ENCODE measurements at regions not wholly inside any gene's neighbourhood (a gene's known extent, or its start where the extent isn't known, plus 50 kb on each side); places are given as distances from the start of the nearest gene placed in this dataset.

DNA sequence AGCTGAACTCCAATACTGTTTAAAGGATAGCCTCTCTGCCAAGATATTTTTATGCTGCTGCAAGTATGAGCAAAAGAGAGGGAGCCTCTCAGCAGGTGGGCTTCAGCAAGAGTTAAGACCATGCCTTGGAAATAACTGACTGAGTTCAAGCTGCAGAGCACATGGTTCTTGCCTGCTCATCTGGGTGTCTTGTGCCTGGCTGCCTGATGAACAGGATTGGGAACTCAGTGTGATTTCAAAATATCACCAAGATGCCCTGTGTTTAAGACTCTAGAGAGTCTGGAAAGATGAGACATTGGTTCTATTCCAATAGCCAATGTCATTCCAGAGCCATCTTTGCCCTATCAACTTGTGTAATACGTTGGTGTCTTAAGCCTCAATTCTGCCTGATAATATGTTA is 147.5 kb upstream of the VEPH1 start:
- Histone ChIP-seq H3K36me3 (no peaks in the 10 kb centered on the region), H3K4me3 (no peak overlapping the region), H3K27me3 (no peaks in the 10 kb centered on the region), H3K9me3 (no peaks in the 10 kb centered on the region), H3K4me1 (no peaks in the 10 kb centered on the region), H3K27ac (no peak overlapping the region)
- DNase-seq (ENCODE audit: low spot score): no peak
- TF ChIP-seq, protein P1, sequence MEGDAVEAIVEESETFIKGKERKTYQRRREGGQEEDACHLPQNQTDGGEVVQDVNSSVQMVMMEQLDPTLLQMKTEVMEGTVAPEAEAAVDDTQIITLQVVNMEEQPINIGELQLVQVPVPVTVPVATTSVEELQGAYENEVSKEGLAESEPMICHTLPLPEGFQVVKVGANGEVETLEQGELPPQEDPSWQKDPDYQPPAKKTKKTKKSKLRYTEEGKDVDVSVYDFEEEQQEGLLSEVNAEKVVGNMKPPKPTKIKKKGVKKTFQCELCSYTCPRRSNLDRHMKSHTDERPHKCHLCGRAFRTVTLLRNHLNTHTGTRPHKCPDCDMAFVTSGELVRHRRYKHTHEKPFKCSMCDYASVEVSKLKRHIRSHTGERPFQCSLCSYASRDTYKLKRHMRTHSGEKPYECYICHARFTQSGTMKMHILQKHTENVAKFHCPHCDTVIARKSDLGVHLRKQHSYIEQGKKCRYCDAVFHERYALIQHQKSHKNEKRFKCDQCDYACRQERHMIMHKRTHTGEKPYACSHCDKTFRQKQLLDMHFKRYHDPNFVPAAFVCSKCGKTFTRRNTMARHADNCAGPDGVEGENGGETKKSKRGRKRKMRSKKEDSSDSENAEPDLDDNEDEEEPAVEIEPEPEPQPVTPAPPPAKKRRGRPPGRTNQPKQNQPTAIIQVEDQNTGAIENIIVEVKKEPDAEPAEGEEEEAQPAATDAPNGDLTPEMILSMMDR (IDR thresholded peaks at IDR 0.05): no peak

DNA sequence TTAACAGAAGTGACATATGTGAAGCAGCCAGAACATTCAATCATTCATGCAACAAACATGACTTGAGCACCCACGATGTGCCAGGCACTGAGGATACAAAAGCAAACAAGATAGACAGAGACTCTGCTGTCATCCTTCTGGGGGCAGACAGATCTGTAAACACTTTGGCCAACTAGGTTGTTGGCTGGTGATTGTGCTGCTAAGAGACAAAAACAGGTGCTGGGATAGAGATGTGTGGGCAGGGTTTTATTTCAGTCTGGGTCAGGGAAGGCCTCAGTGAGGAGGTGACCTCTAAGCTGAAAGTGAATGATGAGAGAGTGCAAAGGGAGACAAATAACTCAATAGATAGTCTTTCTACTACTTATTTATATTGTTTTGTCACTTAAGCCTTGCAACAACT is 147.0 kb upstream of the VEPH1 start:
- Histone ChIP-seq H3K9me3 (no peaks in the 10 kb centered on the region), H3K4me1 (no peaks in the 10 kb centered on the region), H3K36me3 (no peaks in the 10 kb centered on the region), H3K4me3 (no peak overlapping the region), H3K27ac (no peak overlapping the region), H3K27me3 (no peaks in the 10 kb centered on the region)
- no peak for DNase-seq (ENCODE audit: low spot score)
- TF ChIP-seq, protein P1 (IDR thresholded peaks at IDR 0.05): no peak

DNA sequence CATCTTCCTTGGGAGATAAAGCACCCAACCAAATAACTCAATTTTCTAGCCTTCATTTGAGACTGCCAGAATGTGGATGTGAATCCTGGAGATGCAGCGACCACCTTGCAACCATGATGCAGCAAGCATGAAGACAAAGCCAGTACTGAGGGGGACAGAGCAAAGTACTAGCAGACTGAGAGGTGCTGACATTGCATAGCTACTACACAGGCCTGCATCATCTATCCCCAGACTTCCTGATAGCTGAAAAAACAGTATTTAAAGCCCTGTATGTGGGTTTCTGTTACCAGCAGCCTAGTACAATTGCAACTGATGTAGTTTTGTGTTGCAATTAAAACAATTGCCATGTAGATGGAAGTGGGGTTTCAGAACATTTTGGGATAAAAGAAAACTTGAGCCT is 146.3 kb upstream of the VEPH1 start:
- Histone ChIP-seq H3K4me1 (no peaks in the 10 kb centered on the region), H3K36me3 (no peaks in the 10 kb centered on the region), H3K27ac (no peak overlapping the region), H3K9me3 (no peaks in the 10 kb centered on the region), H3K27me3 (no peaks in the 10 kb centered on the region), H3K4me3 (no peak overlapping the region)
- no peak for DNase-seq (ENCODE audit: low spot score)
- TF ChIP-seq, protein P1 (IDR thresholded peaks at IDR 0.05): no peak

DNA sequence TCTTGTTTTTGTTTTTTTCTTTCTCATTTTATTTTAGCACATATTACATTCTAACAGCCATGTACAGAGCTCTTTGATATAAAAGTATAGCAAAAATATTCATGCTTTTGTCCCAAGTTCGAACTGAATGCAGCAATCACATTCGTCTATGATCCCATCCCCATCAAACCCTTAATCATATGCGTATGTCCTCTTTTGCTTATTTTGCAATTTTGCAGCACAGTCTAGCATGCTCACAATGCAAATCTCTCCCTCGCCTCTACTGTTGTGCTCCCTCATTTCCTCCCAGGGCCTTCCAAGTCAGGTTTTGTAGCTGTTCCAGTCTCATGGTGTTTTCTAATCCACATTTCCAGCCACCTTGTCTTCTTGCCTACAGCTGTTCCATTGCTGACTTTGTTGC is 144.6 kb upstream of the VEPH1 start:
- Histone ChIP-seq H3K4me1 (no peaks in the 10 kb centered on the region), H3K27ac (no peak overlapping the region), H3K9me3 (no peaks in the 10 kb centered on the region), H3K36me3 (no peaks in the 10 kb centered on the region), H3K27me3 (no peaks in the 10 kb centered on the region), H3K4me3 (no peak overlapping the region)
- DNase-seq (ENCODE audit: low spot score): no peak
- TF ChIP-seq, protein P1 (IDR thresholded peaks at IDR 0.05): no peak

DNA sequence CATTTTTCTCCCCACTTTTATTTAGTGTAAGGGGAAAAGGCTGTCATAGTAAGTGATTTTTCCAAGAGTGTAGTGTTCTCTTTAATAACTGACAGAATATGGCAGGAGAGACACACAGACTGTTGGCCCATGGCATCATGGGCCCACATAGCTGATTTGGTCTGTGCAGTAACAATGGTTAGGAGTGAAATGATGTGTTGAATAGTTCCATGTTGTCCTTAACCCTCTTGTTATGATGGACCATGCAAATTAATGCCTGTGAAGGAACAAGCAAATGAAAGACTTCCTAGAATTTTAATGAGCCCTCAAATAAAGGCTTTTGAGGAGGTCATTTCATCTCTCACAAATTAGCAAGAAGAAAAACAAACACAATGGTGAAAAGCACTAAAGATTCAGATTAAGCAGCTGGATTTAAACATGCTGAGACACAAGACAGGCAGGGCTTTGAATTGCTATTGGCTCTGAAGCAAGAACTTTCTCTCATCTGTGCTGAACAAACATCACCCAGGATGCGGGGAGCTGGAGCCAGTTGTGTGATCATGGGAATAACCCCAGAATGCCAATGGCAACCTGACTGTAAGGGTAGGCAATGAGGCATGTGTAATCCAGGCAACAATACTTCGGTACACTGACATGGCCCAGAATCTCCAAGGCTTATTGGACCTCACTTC is 136.7 kb upstream of the VEPH1 start:
- H3K4me1 ChIP-seq: no peaks in the 10 kb centered on the region
- no peaks in the 10 kb centered on the region for H3K27me3 ChIP-seq
- TF ChIP-seq, protein P1 (IDR thresholded peaks at IDR 0.05): no peak
- H3K36me3 ChIP-seq: no peaks in the 10 kb centered on the region
- no peak overlapping the region for H3K4me3 ChIP-seq
- no peak for DNase-seq (ENCODE audit: low spot score)
- H3K9me3 ChIP-seq: peaks cover 0 to 17% of the 10 kb centered on the region in 2 donors
- no peak overlapping the region for H3K27ac ChIP-seq

DNA sequence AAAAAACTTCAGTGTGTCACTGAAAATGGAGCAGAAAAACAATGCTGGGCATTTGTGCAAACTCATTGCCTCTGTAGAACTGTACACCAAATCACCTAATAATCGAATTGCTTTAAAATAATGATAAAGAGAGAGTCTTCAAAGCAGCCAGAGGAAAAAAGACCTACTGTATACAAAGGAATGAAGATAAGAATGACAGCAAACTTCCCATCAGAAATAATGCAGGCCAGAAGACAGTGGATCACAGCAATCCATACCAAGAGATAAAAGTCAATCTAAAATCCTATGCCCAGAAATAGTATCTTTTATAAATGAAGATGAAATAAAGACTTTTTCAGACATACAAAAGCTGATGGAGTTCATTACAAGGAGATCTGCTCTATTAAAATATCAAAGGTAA is 134.7 kb upstream of the VEPH1 start:
- TF ChIP-seq, protein P1 (IDR thresholded peaks at IDR 0.05): no peak
- peaks cover 0 to 17% of the 10 kb centered on the region in 2 donors for H3K9me3 ChIP-seq
- H3K27me3 ChIP-seq: no peaks in the 10 kb centered on the region
- H3K4me3 ChIP-seq: no peak overlapping the region
- H3K4me1 ChIP-seq: no peaks in the 10 kb centered on the region
- no peaks in the 10 kb centered on the region for H3K36me3 ChIP-seq
- DNase-seq (ENCODE audit: low spot score): no peak
- no peak overlapping the region for H3K27ac ChIP-seq

Measured in right atrium auricular region (tissue), 2 donors.